DMS 273 (cell line): ENCODE measurements at regions not wholly inside any gene's neighbourhood (a gene's known extent, or its start where the extent isn't known, plus 50 kb on each side); places are given as distances from the start of the nearest gene placed in this dataset.
A peak's percentile ranks its signal among the peaks of the same experiment; 100 is the strongest.
"Not testable (repeated sequence)": the region's sequence is repeated elsewhere in the genome, so short reads cannot be mapped to it uniquely, and the experiment has no call there.

Experiments used
- DNase-seq: peaks from one replicate; lab custom pipeline; 2025; ENCODE audit not compliant: unreplicated experiment; lab: John Stamatoyannopoulos, UW

DNA sequence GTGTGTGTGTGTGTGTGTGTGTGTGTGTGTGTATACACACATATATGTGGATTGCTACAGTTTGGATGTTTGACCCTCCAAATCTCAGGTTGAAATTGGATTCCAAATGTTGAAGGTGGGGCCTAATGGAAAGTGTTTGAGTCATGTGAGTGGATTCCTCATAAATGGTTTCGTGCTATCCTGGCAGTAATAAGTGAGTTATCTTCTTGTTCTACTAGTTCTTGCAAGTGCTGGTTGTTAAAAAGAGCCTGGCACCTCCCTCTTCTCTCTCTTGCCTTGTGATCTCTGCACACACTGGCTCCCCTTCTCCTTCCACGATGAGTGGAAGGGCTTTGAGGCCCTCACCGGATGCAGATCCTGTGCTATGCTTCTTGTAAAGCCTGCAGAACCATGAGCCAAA, 344.1 kb downstream of the SH2D1A start:
- no peak for DNase-seq

DNA sequence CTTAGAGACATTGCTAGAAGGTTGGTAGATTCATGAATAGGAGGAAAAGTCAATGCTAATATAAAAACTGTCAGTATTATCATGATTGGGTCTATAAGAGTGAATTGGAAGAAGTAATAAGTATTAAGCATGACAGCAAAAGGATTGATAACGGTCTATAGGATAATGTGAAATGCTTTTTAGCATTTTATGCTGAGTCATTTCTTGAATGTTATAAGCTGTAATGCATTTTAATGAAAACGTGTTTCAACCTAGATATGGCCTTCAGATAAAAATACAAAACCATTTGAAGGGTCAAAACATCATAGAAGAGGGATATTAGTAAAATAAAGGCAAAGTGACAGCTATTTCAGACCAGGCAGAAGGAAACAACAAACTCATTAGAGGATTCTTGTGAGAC, 353.5 kb downstream of the SH2D1A start:
- DNase-seq, result no peak

DNA sequence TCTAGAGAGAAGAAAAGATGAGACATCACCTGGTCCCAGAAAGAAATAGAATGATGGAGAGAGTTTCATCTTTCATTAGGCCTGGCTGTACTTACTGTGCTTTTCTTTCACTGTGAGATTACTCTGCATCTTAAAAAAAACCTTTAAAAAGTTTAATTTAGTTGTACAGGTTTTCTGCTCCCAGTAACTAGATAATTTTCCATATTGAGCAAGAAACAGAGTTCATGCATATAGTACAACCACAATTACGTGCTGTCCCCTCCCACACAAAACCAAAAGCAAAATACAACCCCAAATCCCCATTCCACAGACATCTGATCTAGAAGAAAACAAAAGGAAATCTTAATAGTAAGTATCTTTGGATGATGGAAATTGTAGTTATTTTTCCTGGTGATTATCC, 371.2 kb downstream of the SH2D1A start:
- no peak for DNase-seq

DNA sequence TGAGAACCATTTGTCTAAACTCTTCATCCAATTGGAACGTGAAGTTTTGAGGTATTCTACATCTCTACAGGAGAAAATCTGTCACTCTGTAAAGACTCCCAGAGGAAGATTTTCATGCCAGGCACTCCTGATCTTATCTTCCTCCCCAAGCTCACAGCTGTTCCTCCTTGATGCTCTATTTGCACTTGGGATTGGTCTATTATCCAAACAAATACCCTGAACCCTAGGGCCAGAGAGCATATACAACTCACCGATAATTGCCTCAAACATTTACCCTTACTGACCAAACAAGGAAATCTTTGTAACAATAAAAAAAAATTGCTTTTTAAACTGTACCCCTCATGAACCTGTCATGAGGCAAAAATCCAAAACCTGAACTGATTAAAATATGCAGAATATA, 372.7 kb downstream of the SH2D1A start:
- peak; percentile 34 for DNase-seq

DNA sequence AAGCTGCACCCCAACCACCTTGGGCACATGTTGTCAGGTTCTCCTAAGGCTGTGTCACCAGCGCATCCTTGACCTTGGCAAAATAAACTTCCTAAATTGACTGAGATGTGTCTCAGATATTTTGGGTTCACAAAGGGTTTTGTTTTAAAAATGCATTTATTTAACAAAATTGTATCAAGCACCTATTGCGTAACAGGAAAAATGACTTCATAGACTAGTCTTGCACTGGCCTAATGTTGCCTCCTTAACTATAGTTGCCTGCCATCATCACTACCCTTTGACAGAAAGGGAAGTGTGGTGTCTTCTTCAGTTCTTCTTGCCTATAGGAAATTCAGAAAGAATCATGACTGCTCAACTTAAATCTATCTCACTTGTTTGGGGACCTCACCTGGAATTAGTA, 374.2 kb downstream of the SH2D1A start:
- no peak for DNase-seq

DNA sequence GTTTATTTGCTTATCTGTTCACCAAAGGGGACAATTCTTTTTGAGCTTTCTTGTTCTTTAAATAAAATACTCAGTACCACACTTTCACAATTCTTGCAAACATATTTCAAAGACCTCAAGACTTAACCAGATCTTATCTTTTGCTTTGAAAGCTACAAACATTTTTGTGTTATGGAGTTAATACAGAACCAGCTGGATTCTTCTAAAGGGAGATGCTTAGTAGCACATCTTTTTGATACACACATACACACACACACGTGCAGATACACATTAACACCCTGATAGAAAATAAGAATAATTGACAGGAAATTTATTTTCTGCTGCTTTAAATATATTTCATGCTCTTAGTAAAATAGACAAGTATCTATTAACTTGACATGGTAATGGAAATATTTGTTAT, 379.1 kb downstream of the SH2D1A start:
- no peak for DNase-seq

DNA sequence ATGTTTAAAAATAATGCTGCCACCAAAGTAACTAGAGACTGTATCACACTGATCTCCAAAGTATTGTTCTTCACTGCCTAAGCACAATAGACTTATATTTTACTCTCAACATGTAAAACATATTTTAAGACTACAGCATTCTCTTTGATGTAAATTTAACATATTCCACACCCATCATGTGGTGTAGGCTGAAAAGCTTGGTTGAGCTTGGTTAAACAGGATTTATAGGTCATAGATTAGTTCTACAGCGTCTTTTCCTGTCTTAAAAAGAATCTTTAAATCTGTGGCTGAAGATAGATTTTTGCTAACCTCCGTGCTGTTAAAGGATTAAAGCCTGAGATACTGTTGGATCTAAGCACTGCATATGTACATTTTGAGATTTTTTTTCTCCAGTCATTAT, 379.9 kb downstream of the SH2D1A start:
- DNase-seq, result no peak

DNA sequence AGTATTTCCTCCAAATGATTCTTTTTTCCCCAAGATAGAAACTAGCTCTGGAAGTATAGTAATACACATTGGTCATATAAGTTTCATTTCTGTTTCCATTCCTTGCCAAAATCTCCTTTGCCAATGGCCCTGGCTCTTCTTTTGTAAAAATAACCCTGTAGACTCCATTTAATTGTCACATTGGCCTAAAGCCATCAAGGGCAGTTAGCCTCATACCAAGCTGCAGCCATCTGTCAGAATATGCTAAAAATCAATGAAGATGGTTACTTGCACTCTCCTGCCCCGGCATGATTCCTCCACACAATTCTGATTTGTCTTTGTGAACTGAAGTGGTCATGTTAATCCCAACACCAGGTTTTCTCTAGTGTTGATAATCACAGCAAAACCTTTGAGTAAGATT, 380.5 kb downstream of the SH2D1A start:
- peak; percentile 70 for DNase-seq

DNA sequence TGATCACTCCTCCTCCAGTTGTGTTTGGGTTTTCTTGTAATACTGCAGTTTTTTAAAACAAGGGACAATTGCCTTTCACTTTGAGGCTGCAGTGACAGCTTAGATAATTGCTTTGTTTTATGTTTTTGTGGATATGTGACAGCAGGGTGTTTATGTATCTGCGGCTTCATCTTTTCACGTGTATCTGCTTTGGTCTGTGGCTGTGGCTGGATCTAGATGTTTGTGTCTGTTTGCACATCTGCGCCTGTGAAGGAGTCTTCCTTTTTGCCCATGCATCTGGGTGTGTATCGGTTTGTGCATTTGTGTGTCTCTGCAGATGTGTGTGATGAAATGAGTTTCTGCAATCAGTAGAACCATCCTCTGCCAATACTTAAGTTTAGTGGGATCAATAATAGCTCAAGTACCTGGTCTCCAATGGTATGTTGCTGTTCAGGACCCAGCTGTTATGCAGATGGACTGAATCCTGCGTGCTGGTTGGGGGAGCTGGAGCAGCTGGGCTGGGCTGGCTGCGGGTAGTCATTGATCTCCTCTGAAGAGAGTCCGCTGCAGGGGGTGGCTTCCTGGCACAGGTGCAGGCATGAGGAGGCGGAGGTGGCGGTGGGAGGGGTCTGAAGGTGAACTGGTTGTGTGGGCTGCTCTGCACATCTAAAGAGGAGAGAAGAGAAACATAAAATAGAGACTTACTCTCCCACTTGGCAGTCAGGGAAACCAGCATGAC, 390.3 kb downstream of the SH2D1A start:
- DNase-seq, result no peak

DNA sequence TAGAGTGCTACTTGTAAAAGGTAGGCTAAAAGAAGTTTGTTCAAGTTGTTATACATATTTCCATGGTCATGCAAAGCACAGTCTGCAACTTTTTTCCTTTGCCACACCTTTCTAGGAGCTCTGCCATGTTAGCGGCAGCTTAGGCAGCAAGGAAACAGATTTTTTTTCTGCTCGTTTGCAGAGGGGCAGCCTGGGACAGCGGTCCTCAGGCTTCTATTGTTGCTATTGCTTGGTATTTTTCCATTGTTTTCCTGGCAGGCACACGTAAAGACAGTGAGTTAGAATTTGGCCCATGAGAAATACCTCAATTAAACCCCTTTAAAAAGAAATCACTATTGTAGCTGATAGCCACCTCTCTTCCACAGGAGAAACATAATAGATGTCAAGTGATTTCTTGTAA, 391.4 kb downstream of the SH2D1A start:
- no peak for DNase-seq

DNA sequence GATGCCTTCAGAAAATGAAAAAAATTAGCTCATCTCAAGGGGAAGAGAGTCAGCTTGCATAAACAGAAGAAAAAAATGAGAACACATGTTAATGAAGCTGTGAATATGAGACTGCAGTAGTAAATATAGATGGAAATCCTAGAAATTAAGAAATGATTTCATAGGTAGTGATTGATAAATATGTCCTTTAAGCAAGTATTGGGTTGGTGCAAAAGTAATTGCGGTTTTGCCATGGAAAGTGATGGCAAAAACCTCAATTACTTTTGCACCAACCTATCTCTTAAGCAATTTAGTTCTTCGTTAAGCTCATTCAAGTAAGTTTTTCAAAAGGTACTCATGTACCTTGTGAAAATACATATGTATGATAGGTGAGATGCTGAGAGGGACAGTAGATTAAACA, 400.9 kb downstream of the SH2D1A start:
- no peak for DNase-seq

DNA sequence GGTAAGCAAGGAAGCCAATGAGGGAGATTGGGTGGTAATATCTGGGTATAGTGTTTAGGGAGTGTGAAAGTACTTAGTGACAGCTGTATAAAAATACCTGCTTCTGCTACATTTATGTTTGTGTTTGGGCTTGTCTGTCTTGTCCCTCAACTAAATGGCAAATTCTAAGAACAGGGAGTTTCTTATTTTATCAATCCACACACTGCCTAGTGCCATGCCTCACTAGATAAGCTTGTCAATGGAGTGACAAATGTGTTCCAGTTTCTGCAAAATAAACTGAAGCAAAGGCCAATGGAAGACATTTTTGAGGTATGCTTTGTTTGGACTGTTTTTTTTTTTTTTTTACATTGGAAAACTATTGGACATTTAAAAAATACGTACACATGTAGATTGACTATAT, 418.0 kb downstream of the SH2D1A start:
- no peak for DNase-seq

DNA sequence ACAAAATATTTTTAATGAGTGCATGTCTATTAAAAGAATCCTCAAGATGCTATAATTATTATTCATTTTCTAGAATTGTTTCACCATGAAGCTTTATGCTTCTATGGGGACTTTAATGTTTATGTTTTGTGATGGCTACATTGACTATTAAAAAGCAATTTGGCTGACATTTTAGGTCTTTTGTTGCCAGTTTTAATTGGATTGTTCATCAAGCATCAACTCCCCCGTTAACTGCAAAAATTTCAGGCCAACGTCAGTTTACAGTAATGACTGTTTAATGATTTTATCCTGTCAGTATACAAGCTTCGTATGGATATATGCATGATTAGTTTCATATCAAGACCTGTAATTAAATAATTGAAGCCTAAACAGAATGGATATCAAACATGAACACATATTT, 422.8 kb downstream of the SH2D1A start:
- no peak for DNase-seq

DNA sequence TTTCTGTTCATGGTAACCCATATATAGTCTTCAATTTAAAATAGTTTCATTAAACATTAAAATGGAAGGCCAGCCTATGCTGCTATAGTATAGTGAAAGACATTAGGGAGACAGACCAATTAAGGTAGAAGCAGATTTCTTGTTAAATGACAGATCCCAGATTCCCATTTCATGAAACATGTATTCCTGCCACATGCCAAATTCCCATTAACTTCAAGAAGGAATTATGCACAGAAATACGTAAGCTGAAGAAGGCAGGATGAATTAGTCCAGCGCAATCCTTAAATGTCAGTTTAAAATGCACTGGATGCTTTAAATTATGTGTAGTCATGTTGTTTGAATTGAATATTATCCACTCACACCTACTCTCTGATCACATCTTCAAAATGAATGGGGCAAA, 424.9 kb downstream of the SH2D1A start:
- DNase-seq, result no peak

DNA sequence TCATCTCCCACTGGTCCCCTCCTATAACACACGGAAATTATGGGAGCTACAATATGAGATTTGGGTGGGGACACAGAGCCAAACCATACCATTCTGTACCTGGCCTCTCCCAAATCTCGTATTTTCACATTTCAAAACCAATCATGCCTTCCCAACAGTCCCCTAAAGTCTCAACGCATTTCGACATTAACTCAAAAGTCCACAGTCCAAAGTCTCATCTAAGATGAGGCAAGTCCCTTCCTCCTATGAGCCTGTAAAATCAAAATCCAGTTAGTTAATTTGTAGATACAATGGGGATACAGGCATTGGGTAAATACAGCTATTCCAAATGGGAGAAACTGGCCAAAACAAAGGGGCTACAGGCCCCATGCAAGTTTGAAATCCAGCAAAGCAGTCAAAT, 441.9 kb downstream of the SH2D1A start:
- DNase-seq, result not testable (repeated sequence)

DNA sequence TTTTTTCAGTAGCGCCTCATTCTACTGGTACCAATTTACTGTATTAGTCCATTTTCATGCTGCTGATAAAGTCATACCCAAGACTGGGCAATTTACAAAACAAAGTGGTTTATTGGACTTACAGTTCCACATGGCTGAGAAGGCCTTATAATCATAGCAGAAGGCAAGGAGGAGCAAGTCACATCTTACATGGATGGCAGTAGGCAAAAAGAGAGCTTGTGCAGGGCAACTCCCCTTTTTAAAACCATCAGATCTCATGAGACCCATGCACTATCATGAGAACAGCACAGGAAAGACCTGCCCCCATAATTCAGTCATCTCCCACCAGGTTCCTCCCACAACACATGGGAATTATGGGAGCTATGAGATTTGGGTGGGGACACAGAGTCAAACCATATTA, 443.5 kb downstream of the SH2D1A start:
- DNase-seq, result not testable (repeated sequence)

DNA sequence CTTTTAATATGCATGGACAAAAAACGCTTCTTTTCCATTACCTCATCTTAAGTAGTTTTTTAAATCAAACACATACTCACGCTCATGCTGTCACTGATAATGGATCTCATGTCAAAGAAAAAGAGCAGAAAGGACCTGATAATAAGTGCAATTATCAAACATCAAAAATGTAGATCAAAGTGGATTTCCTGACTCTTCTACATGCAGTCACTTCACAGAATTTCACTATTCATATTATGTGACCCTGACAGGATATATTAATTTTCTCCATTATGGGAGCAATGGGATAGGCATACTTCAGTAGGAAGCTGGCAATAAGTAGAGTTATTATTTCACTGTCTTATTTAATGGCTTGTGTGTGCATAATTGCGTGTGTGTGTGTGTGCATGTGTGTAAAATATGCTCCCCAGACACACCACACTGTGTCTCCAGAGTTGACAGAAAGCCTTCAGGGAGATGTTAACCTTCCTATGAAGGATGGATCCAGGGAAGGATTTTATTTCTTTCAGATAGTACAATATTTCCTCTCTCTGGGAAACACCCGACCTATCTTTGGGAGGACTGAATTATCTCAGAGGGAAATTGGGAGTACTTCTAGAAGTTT, 445.2 kb downstream of the SH2D1A start:
- DNase-seq, result no peak

DNA sequence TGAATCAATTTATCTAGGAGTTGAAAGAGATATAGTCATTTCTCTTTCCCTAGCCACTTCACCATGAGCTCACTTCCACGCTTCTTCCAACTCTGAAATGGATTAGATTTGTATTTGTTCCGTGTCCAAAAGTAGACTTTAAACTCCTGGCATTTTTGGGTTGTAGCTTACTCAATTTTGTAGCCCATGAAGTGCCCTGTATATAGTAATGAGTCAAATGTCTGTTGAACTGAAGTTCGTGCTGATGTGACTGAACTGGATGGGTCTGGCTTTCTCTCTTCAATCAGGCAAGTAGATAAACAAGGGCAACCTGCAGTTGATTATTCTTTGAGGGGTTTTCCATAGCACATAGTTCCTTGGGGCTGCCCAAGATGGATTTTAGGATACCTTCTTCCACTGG, 450.6 kb downstream of the SH2D1A start:
- no peak for DNase-seq

DNA sequence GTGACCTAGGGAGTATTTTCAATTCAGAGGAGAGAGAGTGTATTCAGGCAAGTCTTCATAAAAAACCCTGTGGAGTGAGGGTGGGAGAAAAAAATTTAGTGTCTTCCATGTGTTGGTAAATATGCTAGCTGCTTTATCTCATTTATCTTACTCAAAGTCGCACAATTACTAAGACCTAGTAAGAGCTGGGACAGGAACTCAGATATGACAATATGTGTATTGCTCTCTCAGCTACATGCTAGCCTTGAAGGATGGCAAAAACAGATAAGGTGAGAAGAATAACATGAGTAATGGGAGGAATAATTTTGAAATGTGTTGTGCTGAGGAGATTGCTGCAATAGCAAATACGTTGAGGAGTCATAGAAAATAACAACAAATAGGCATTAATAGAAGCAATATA, 458.6 kb downstream of the SH2D1A start:
- DNase-seq, result no peak

DNA sequence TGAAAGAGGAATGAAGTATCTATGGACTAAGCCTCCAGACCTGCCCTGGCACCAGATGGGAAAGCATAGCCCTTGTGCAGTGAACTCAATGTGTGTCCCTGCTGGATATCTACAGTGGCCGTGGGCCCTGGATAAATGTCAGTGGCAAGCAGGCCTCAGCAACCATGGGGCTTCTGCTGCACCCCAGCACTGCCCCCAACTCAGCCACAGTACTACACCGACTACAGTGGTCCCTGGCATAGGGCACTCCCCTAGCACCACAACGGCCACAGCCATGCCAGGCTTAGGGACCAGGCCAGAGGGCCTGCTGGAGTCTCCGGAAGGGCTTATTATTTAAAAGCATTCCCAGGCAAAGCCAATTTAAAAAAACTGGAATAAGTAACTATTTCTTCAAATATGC, 459.1 kb downstream of the SH2D1A start:
- DNase-seq, result no peak

DNA sequence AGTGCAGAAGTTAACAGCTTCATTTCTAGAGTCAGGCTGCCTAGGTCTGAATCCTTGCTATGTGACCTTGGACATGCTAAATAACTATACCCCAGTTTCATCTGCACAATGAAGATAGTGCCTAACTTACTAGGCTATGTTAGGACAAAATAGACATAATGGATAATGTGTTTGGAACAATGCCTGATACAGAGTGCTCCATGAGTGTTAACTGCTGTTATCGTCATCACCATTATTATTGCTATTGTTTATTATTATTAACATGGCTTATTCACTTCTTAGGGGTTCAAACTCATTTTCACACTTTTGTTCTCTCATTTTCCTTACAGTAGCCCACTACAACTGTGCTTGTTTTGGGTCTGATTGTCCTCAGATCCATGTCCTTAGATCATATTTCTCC, 467.7 kb downstream of the SH2D1A start:
- DNase-seq, result no peak

DNA sequence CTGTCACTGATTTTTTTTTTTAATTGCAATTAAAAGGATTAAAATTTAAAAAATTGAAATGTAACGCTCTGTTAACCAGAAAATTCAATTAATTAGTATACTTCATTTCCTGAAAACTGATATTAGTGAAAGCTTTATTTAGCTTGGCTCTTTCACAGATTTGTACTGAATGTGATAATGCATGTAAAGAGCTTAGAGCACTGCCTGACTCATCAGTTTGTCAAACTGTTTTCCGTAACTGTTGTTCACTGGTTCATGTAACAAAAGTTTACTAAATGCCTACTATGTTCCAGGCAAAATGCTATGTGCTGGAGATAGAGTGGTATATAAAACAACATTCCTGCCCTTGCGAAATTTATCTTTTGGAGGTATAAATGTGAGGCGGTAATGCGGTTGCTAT, 471.7 kb downstream of the SH2D1A start:
- no peak for DNase-seq

DNA sequence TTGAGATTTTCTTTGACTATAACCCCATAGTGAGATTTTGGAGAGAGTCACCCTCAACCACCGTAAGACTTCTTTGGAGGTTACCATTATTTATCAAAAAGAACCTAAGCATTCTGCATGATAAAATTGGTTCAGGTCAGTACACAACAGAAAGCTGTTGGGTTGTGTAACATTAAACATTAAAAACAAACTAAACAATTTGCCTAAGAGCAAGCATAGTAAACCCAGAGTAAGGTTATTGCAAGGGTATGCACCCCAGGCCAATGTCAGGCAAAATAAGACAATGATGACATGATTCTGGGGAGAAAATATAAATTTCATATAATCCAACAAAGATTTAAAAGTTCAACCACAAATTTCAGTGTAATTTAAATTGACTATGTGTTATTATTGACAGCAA, 472.4 kb downstream of the SH2D1A start:
- DNase-seq, result no peak
